K562 (cell line): ENCODE measurements at regions not wholly inside any gene's neighbourhood (a gene's known extent, or its start where the extent isn't known, plus 50 kb on each side); places are given as distances from the start of the nearest gene placed in this dataset.

Source experiments
- ATAC-seq: fragments of 200-7000 bp; cut with Tn5 transposase; 3 replicates; pipeline ENCODE4 v1.9.1; 2020; ENCODE audit warnings: moderate library complexity
- BruUV-seq: library from RNA; stranded (reverse); fragments of 400-500 nt; replicated peaks from 2 replicates; lab custom pipeline; 2021; lab: Mats Ljungman, UMichigan
- CTCF ChIA-PET: fragments of 300-600 bp; formaldehyde crosslinking; extraction: SDS; loops from one replicate; lab custom pipeline; 2021; ENCODE audit warnings: low intra/inter-chr PET ratio; lab: Yijun Ruan, JAX
- POLR2A ChIA-PET: fragments of 300-600, 350-650 bp; sonication (Branson Sonifier 250); formaldehyde crosslinking; extraction: SDS; loops from one replicate; lab custom pipeline; 2021; ENCODE audit warnings: antibody characterized with exemption, inconsistent platforms; lab: Yijun Ruan, JAX
- DNase-seq, 4 experiments: peaks; one replicate each; pipeline versions ENCODE4 v3.0.0 to v3.0.0-alpha.2; 2011 to 2018; ENCODE audit warnings: low spot score in 3 of 4, mixed read lengths in 3 of 4; ENCODE audit errors: extremely low read depth in 1 of 4
- FAIRE-seq: peaks from 2 replicates; lab custom pipeline; 2011; peaks lifted over from hg19 to GRCh38; lab: Jason Lieb, UNC
- H2AFZ ChIP-seq: 2 replicates; pipeline ENCODE4 v1.6.0; 2011; ENCODE audit warnings: low read depth, low read length, control low read depth, inconsistent platforms
- H3K27ac ChIP-seq: fragments of 200-600 bp; 3 replicates; pipeline ENCODE4 v1.8.0; 2011; ENCODE audit warnings: low read depth, mild to moderate bottlenecking, control low read depth, inconsistent platforms, low read length, moderate library complexity, mixed read lengths; ENCODE audit errors: extremely low read depth
- H3K27me3 ChIP-seq, 2 experiments: fragments of 300-600 bp in 1 of 2; 2 replicates in 1 of 2; 3 replicates in 1 of 2; pipeline versions ENCODE4 v1.6.0 to v1.8.0; 2011; ENCODE audit warnings: inconsistent platforms in 2 of 2, low read length in 2 of 2, mild to moderate bottlenecking in 1 of 2, mixed read lengths in 1 of 2, moderate library complexity in 1 of 2; ENCODE audit not compliant: control insufficient read depth in 2 of 2, insufficient read depth in 2 of 2
- H3K36me3 ChIP-seq: fragments of 300-600 bp; 3 replicates; pipeline ENCODE4 v1.8.0; 2011; ENCODE audit warnings: mild to moderate bottlenecking, low read length, inconsistent platforms; ENCODE audit not compliant: control insufficient read depth, insufficient read depth
- H3K4me1 ChIP-seq, 2 experiments: fragments of 200-600 bp in 1 of 2; replicated peaks in 1 of 2; 2 replicates in 1 of 2; 3 replicates in 1 of 2; pipeline versions ENCODE4 v1.5.1 to v1.8.0; 2011; ENCODE audit warnings: inconsistent platforms in 2 of 2, low read length in 2 of 2, mild to moderate bottlenecking in 1 of 2, mixed read lengths in 1 of 2, moderate library complexity in 1 of 2; ENCODE audit not compliant: control insufficient read depth in 2 of 2, insufficient read depth in 2 of 2
- H3K4me2 ChIP-seq: 2 replicates; pipeline ENCODE4 v1.6.1; 2011; ENCODE audit warnings: low read length, control low read depth, inconsistent platforms, mixed read lengths; ENCODE audit not compliant: insufficient read depth
- H3K4me3 ChIP-seq: fragments of 200-600 bp; sonication (generic), shearing (Covaris generic); 2 replicates; pipeline ENCODE4 v1.5.1; 2016; ENCODE audit warnings: control low read depth, inconsistent platforms
- H3K79me2 ChIP-seq: fragments of 200-600 bp; 3 replicates; pipeline ENCODE4 v1.8.0; 2011; ENCODE audit warnings: low read length, inconsistent platforms; ENCODE audit not compliant: control insufficient read depth, insufficient read depth
- H3K9ac ChIP-seq, 2 experiments: 2 replicates each; pipeline versions ENCODE4 v1.6.0 to v1.6.1; 2011; ENCODE audit warnings: low read depth in 2 of 2, low read length in 2 of 2, control low read depth in 1 of 2, inconsistent platforms in 1 of 2, mild to moderate bottlenecking in 1 of 2, mixed read lengths in 1 of 2; ENCODE audit not compliant: insufficient read depth in 1 of 2
- H3K9me1 ChIP-seq: one replicate; pipeline ENCODE4 v1.6.0; 2011; ENCODE audit warnings: inconsistent platforms, mild to moderate bottlenecking, low read length, moderate library complexity; ENCODE audit not compliant: control insufficient read depth, insufficient read depth
- H3K9me3 ChIP-seq: replicated peaks from 2 replicates; pipeline ENCODE4 v1.5.1; 2011; ENCODE audit warnings: low read depth, low read length, inconsistent platforms; ENCODE audit not compliant: control insufficient read depth, insufficient read depth
- H4K20me1 ChIP-seq: replicated peaks from 2 replicates; pipeline ENCODE4 v1.6.1; 2011; ENCODE audit warnings: low read length, inconsistent platforms, mixed read lengths; ENCODE audit not compliant: control insufficient read depth, insufficient read depth
- CSDE1 ChIP-seq, 2 experiments: fragments of 450-650 bp; IDR thresholded peaks; 2 replicates each; pipeline ENCODE4 v1.6.1; 2016; ENCODE audit warnings: mild to moderate bottlenecking in 1 of 2
- E2F4 ChIP-seq: sonication (generic); formaldehyde crosslinking; IDR thresholded peaks from 2 replicates; pipeline ENCODE4 v1.8.0; 2022; ENCODE audit warnings: mild to moderate bottlenecking, low read depth, missing genetic modification reagents
- ELK3 ChIP-seq: fragments of 450-650 bp; formaldehyde crosslinking; IDR thresholded peaks from 2 replicates; pipeline ENCODE4 v1.4.0; 2020; ENCODE audit warnings: mild to moderate bottlenecking
- HDAC1 ChIP-seq, 2 experiments: fragments of 450-650 bp; IDR thresholded peaks; 2 replicates each; pipeline ENCODE4 v1.6.1; 2016 to 2017; ENCODE audit warnings: inconsistent platforms in 1 of 2, mild to moderate bottlenecking in 1 of 2, moderate library complexity in 1 of 2
- HDAC3 ChIP-seq: fragments of 450-650 bp; IDR thresholded peaks from 2 replicates; pipeline ENCODE4 v1.6.1; 2018; ENCODE audit warnings: borderline replicate concordance, mild to moderate bottlenecking, moderate library complexity; ENCODE audit not compliant: partially characterized antibody
- HDAC8 ChIP-seq: fragments of 450-650 bp; IDR thresholded peaks from 2 replicates; pipeline ENCODE4 v1.6.1; 2016; ENCODE audit warnings: mild to moderate bottlenecking, missing genetic modification characterization, moderate library complexity, missing compliant biosample characterization
- HEY1 ChIP-seq: fragments of 250-450 bp; sonication (Bioruptor Pico); IDR thresholded peaks from 2 replicates; pipeline ENCODE4 v1.5.0; 2020; ENCODE audit warnings: mild to moderate bottlenecking, moderate library complexity, borderline replicate concordance
- MAZ ChIP-seq, 2 experiments: fragments of 450-650 bp in 1 of 2; sonication (generic) in 1 of 2; formaldehyde crosslinking; IDR thresholded peaks in 1 of 2; conservative IDR thresholded peaks in 1 of 2; 2 replicates each; pipeline versions ENCODE4 v1.4.0 to v1.5.0; 2020; ENCODE audit warnings: mild to moderate bottlenecking in 1 of 2, missing genetic modification reagents in 1 of 2
- MCM3 ChIP-seq: fragments of 450-650 bp; IDR thresholded peaks from 2 replicates; pipeline ENCODE4 v1.6.1; 2016
- NFE2 ChIP-seq: IDR thresholded peaks from 2 replicates; pipeline ENCODE4 v1.6.1; 2014; ENCODE audit warnings: antibody characterized with exemption, low read depth
- SPI1 ChIP-seq: IDR thresholded peaks from 2 replicates; pipeline ENCODE4 v1.6.1; 2011; ENCODE audit warnings: low read depth, low read length, control low read depth, borderline replicate concordance
- ZNF146 ChIP-seq: IDR thresholded peaks from one replicate; pipeline ENCODE4 v1.6.1; 2018; ENCODE audit warnings: missing compliant biosample characterization; ENCODE audit not compliant: unreplicated experiment
- ZNF583 ChIP-seq: fragments of 250-450 bp; sonication (Bioruptor Pico); IDR thresholded peaks from 2 replicates; pipeline ENCODE4 v1.4.0; 2020
- ZNF764 ChIP-seq: fragments of 250-450 bp; sonication (Bioruptor Pico); IDR thresholded peaks from 2 replicates; pipeline ENCODE4 v1.4.0; 2020; ENCODE audit warnings: low read depth, mild to moderate bottlenecking, moderate library complexity
- ZNF778 ChIP-seq: fragments of 450-650 bp; formaldehyde crosslinking; IDR thresholded peaks from 2 replicates; pipeline ENCODE4 v1.4.0; 2020; ENCODE audit warnings: mild to moderate bottlenecking, moderate library complexity
- WGBS: fragments of 100-300 bp; shearing (Covaris generic); methylation state at CpG from one replicate; pipeline ENCODE4 v1.1.6; 2016; ENCODE audit warnings: low coverage, mixed read lengths; ENCODE audit not compliant: insufficient coverage; ENCODE audit errors: missing lambda C conversion rate; 5-methylcytosine and 5-hydroxymethylcytosine counted together
- in situ Hi-C: fragments of 300-500 bp; cut with MboI; formaldehyde crosslinking; loops from 4 replicates; pipeline ENCODE4 v1.15.0; 2018; ENCODE audit warnings: inconsistent platforms, mixed read lengths
- intact Hi-C: fragments of 100-400 bp; cut with micrococcal nuclease; formaldehyde crosslinking; loops from 2 replicates; pipeline ENCODE4 v1.14.2; 2022
- TF ChIP-seq, protein P1 (sequence below): fragments of 250-450 bp; sonication (Bioruptor Pico); IDR thresholded peaks from 2 replicates; pipeline ENCODE4 v1.4.0; 2020; ENCODE audit warnings: mild to moderate bottlenecking, moderate library complexity, borderline replicate concordance
- TF ChIP-seq, protein P2 (sequence below): fragments of 250-450 bp; sonication (Bioruptor Pico); IDR thresholded peaks from 2 replicates; pipeline ENCODE4 v1.5.0; 2021; ENCODE audit warnings: mild to moderate bottlenecking, borderline replicate concordance

- no TSS peak for BruUV-seq
- no peaks in the 10 kb centered on the region for H3K9me3 ChIP-seq
- H3K9me1 ChIP-seq: no peaks in the 10 kb centered on the region
- no peaks in the 10 kb centered on the region for H4K20me1 ChIP-seq
- H2AFZ ChIP-seq: no peak overlapping the region
- ChIA-PET POLR2A (no interaction called here), CTCF (no interaction called here)
- H3K27me3 ChIP-seq: no peaks in the 10 kb centered on the region
- no peaks in the 10 kb centered on the region for H3K36me3 ChIP-seq
- H3K4me1 ChIP-seq: no peaks in the 10 kb centered on the region
- no peak for ATAC-seq
- in situ Hi-C loops: no loop called here
- intact Hi-C loops: no loop called here
- no peaks in the 10 kb centered on the region for H3K79me2 ChIP-seq
- 0% methylated on average over 2 of the region's 2 CpGs for WGBS
- no peak for FAIRE-seq
- DNase-seq: no peak
- no peak overlapping the region for H3K9ac ChIP-seq
- H3K4me3 ChIP-seq: no peak overlapping the region
- no peak overlapping the region for H3K27ac ChIP-seq
- H3K4me2 ChIP-seq: no peak overlapping the region
- no peak for TF ChIP-seq MAZ (CRISPR knock-in tag; conservative IDR thresholded peaks at IDR 0.05 in 1 of 2, IDR thresholded peaks at IDR 0.05 in 1 of 2)
- TF ChIP-seq ZNF583 (CRISPR knock-in tag): no peak
- TF ChIP-seq MCM3: no peak
- no peak for TF ChIP-seq SPI1
- no peak for TF ChIP-seq E2F4 (CRISPR knock-in tag)
- TF ChIP-seq ZNF778 (CRISPR knock-in tag): no peak
- TF ChIP-seq HDAC8 (tag): no peak
- TF ChIP-seq HEY1: no peak
- TF ChIP-seq HDAC1 (IDR thresholded peaks at IDR 0.05): no peak
- TF ChIP-seq NFE2: no peak
- TF ChIP-seq, protein P1, sequence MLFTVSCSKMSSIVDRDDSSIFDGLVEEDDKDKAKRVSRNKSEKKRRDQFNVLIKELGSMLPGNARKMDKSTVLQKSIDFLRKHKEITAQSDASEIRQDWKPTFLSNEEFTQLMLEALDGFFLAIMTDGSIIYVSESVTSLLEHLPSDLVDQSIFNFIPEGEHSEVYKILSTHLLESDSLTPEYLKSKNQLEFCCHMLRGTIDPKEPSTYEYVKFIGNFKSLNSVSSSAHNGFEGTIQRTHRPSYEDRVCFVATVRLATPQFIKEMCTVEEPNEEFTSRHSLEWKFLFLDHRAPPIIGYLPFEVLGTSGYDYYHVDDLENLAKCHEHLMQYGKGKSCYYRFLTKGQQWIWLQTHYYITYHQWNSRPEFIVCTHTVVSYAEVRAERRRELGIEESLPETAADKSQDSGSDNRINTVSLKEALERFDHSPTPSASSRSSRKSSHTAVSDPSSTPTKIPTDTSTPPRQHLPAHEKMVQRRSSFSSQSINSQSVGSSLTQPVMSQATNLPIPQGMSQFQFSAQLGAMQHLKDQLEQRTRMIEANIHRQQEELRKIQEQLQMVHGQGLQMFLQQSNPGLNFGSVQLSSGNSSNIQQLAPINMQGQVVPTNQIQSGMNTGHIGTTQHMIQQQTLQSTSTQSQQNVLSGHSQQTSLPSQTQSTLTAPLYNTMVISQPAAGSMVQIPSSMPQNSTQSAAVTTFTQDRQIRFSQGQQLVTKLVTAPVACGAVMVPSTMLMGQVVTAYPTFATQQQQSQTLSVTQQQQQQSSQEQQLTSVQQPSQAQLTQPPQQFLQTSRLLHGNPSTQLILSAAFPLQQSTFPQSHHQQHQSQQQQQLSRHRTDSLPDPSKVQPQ: no peak
- TF ChIP-seq, protein P2, sequence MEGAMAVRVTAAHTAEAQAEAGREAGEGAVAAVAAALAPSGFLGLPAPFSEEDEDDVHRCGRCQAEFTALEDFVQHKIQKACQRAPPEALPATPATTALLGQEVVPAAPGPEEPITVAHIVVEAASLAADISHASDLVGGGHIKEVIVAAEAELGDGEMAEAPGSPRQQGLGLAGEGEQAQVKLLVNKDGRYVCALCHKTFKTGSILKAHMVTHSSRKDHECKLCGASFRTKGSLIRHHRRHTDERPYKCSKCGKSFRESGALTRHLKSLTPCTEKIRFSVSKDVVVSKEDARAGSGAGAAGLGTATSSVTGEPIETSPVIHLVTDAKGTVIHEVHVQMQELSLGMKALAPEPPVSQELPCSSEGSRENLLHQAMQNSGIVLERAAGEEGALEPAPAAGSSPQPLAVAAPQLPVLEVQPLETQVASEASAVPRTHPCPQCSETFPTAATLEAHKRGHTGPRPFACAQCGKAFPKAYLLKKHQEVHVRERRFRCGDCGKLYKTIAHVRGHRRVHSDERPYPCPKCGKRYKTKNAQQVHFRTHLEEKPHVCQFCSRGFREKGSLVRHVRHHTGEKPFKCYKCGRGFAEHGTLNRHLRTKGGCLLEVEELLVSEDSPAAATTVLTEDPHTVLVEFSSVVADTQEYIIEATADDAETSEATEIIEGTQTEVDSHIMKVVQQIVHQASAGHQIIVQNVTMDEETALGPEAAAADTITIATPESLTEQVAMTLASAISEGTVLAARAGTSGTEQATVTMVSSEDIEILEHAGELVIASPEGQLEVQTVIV (CRISPR knock-in tag): no peak
- no peak for TF ChIP-seq ELK3 (CRISPR knock-in tag)
- no peak for TF ChIP-seq HDAC3
- no peak for TF ChIP-seq ZNF764
- TF ChIP-seq CSDE1 (IDR thresholded peaks at IDR 0.05): no peak
- TF ChIP-seq ZNF146: no peak
Observed at GRCh38 chr17:13757871-13758270, 156.1 kb upstream of the HS3ST3A1 start.
